IMR-90 (cell line): ENCODE measurements at regions not wholly inside any gene's neighbourhood (a gene's known extent, or its start where the extent isn't known, plus 50 kb on each side); places are given as distances from the start of the nearest gene placed in this dataset.

Experiments used
- BHLHE40 ChIP-seq: fragments of 150-350 bp; IDR thresholded peaks from 2 replicates; pipeline ENCODE4 v1.6.1; 2016; ENCODE audit warnings: mild to moderate bottlenecking, low read depth, low read length
- CEBPB ChIP-seq: IDR thresholded peaks from 2 replicates; pipeline ENCODE4 v1.6.1; 2012; ENCODE audit warnings: low read depth, low read length, improper control_type of control experiment
- CHD1 ChIP-seq: IDR thresholded peaks from 2 replicates; pipeline ENCODE4 v1.6.1; 2012; ENCODE audit warnings: low read depth, low read length, improper control_type of control experiment
- CTCF ChIP-seq: conservative IDR thresholded peaks from 2 replicates; pipeline ENCODE4 v1.5.1; 2012; ENCODE audit warnings: mild to moderate bottlenecking, low read depth, low read length, improper control_type of control experiment
- ELK1 ChIP-seq: fragments of 150-350 bp; IDR thresholded peaks from 2 replicates; pipeline ENCODE4 v1.6.1; 2016; ENCODE audit warnings: low read depth, mild to moderate bottlenecking, low read length, moderate library complexity, borderline replicate concordance
- MAZ ChIP-seq: IDR thresholded peaks from 2 replicates; pipeline ENCODE4 v1.6.1; 2012; ENCODE audit warnings: low read depth, mild to moderate bottlenecking, low read length, improper control_type of control experiment, moderate library complexity, borderline replicate concordance
- POLR2A ChIP-seq: IDR thresholded peaks from 2 replicates; pipeline ENCODE4 v1.6.1; 2012; ENCODE audit warnings: mild to moderate bottlenecking, low read depth, low read length
- RAD21 ChIP-seq: IDR thresholded peaks from 2 replicates; pipeline ENCODE4 v1.6.1; 2012; ENCODE audit warnings: low read length, improper control_type of control experiment
- SMC3 ChIP-seq: fragments of 150-350 bp; IDR thresholded peaks from 2 replicates; pipeline ENCODE4 v1.6.1; 2016; ENCODE audit warnings: low read depth, mild to moderate bottlenecking, antibody characterized with exemption, low read length, moderate library complexity
- USF2 ChIP-seq: fragments of 150-350 bp; IDR thresholded peaks from 2 replicates; pipeline ENCODE4 v1.6.1; 2017; ENCODE audit warnings: mild to moderate bottlenecking, antibody characterized with exemption, low read length, low read depth

- TF ChIP-seq CTCF (no peak), POLR2A (no peak), BHLHE40 (no peak), ELK1 (no peak), SMC3 (no peak), MAZ (no peak), CHD1 (no peak), USF2 (no peak), CEBPB (no peak), RAD21 (no peak)
These were observed 364.9 kb upstream of the CADM1 start for GRCh38 chr11:115869131-115869530.
